Activated naive CD4-positive, alpha-beta T cell treated with anti-CD3 and anti-CD28 coated beads for 36 hours (primary cell): ENCODE measurements at regions not wholly inside any gene's neighbourhood (a gene's known extent, or its start where the extent isn't known, plus 50 kb on each side); places are given as distances from the start of the nearest gene placed in this dataset.

Experiments
- CTCF ChIA-PET: fragments of 350-600 bp; sonication (Branson Sonifier 250); formaldehyde crosslinking; loops from one replicate; lab custom pipeline; 2021; ENCODE audit warnings: antibody characterized with exemption; lab: Charles Lee
- DNase-seq: peaks from one replicate; pipeline ENCODE4 v3.0.0-alpha.2; 2020
- H3K27ac Mint-ChIP-seq: one replicate; pipeline ENCODE4 v1.8.0; 2021; ENCODE audit warnings: mild to moderate bottlenecking, mixed read lengths
- H3K27me3 Mint-ChIP-seq: one replicate; pipeline ENCODE4 v1.8.0; 2021; ENCODE audit warnings: low read depth, mixed read lengths
- H3K36me3 Mint-ChIP-seq: one replicate; pipeline ENCODE4 v1.8.0; 2021; ENCODE audit warnings: low read depth, mixed read lengths
- H3K4me1 Mint-ChIP-seq: one replicate; pipeline ENCODE4 v1.8.0; 2021; ENCODE audit warnings: low read depth, mixed read lengths
- H3K4me3 Mint-ChIP-seq: one replicate; pipeline ENCODE4 v1.8.0; 2021; ENCODE audit warnings: mild to moderate bottlenecking, moderate library complexity, mixed read lengths
- H3K9me3 Mint-ChIP-seq: one replicate; pipeline ENCODE4 v1.8.0; 2021; ENCODE audit warnings: mixed read lengths
- intact Hi-C: fragments of 100-400 bp; cut with micrococcal nuclease; formaldehyde crosslinking; loops from one replicate; pipeline ENCODE4 v1.15.1; 2023

- peaks cover 16% of the 10 kb centered on the region for H3K9me3 Mint-ChIP-seq
- H3K27me3 Mint-ChIP-seq: no peaks in the 10 kb centered on the region
- H3K27ac Mint-ChIP-seq: no peak overlapping the region
- CTCF ChIA-PET: no interaction called here
- H3K4me1 Mint-ChIP-seq: no peaks in the 10 kb centered on the region
- intact Hi-C loops: no loop called here
- H3K36me3 Mint-ChIP-seq: peaks cover 1% of the 10 kb centered on the region
- no peak for DNase-seq
- H3K4me3 Mint-ChIP-seq: no peak overlapping the region
These were observed 667.6 kb upstream of the ANKRD30A start for GRCh38 chr10:36457751-36458150.

GRCh38 chr10:36455526-36456133, 669.8 kb upstream of the ANKRD30A start:
- DNase-seq: no peak
- no peak overlapping the region for H3K27ac Mint-ChIP-seq
- CTCF ChIA-PET: no interaction called here
- H3K9me3 Mint-ChIP-seq: peaks cover 12% of the 10 kb centered on the region
- H3K4me1 Mint-ChIP-seq: no peaks in the 10 kb centered on the region
- H3K4me3 Mint-ChIP-seq: no peak overlapping the region
- intact Hi-C loops: no loop called here
- H3K27me3 Mint-ChIP-seq: no peaks in the 10 kb centered on the region
- H3K36me3 Mint-ChIP-seq: no peaks in the 10 kb centered on the region

GRCh38 chr10:36452851-36453250, 672.5 kb upstream of the ANKRD30A start:
- no peaks in the 10 kb centered on the region for H3K27me3 Mint-ChIP-seq
- no peak overlapping the region for H3K4me3 Mint-ChIP-seq
- H3K27ac Mint-ChIP-seq: no peak overlapping the region
- H3K4me1 Mint-ChIP-seq: no peaks in the 10 kb centered on the region
- DNase-seq: no peak
- CTCF ChIA-PET: interaction anchor here (0.6 kb wide), 1 partner anchor 29 kb away, joined by 3 read pairs; no protein-coding TSS in a partner anchor
- H3K9me3 Mint-ChIP-seq: peaks cover 2% of the 10 kb centered on the region
- H3K36me3 Mint-ChIP-seq: no peaks in the 10 kb centered on the region
- intact Hi-C loops: no loop called here

GRCh38 chr10:36451391-36451970, 673.9 kb upstream of the ANKRD30A start:
- H3K36me3 Mint-ChIP-seq: no peaks in the 10 kb centered on the region
- no peaks in the 10 kb centered on the region for H3K9me3 Mint-ChIP-seq
- no peak for DNase-seq
- H3K27ac Mint-ChIP-seq: no peak overlapping the region
- H3K4me1 Mint-ChIP-seq: no peaks in the 10 kb centered on the region
- intact Hi-C loops: no loop called here
- CTCF ChIA-PET: no interaction called here
- H3K4me3 Mint-ChIP-seq: no peak overlapping the region
- H3K27me3 Mint-ChIP-seq: no peaks in the 10 kb centered on the region

- Mint-ChIP-seq H3K27ac (no peak overlapping the region), H3K9me3 (no peaks in the 10 kb centered on the region), H3K4me3 (no peak overlapping the region), H3K4me1 (no peaks in the 10 kb centered on the region), H3K36me3 (no peaks in the 10 kb centered on the region), H3K27me3 (no peaks in the 10 kb centered on the region)
- intact Hi-C loops: no loop called here
- CTCF ChIA-PET: no interaction called here
- DNase-seq: no peak
These were observed 675.0 kb upstream of the ANKRD30A start for GRCh38 chr10:36450380-36450779.

GRCh38 chr10:36448760-36449691, 676.4 kb upstream of the ANKRD30A start:
- no peak overlapping the region for H3K27ac Mint-ChIP-seq
- no peaks in the 10 kb centered on the region for H3K36me3 Mint-ChIP-seq
- intact Hi-C loops: no loop called here

GRCh38 chr10:36446881-36447280, 678.5 kb upstream of the ANKRD30A start:
- no peaks in the 10 kb centered on the region for H3K36me3 Mint-ChIP-seq
- CTCF ChIA-PET: no interaction called here
- H3K4me1 Mint-ChIP-seq: no peaks in the 10 kb centered on the region
- no peak overlapping the region for H3K4me3 Mint-ChIP-seq
- H3K27me3 Mint-ChIP-seq: no peaks in the 10 kb centered on the region
- no peaks in the 10 kb centered on the region for H3K9me3 Mint-ChIP-seq
- no peak overlapping the region for H3K27ac Mint-ChIP-seq
- intact Hi-C loops: no loop called here
- no peak for DNase-seq

More at GRCh38 chr10:36448760-36449691, 676.4 kb upstream of the ANKRD30A start:
- Mint-ChIP-seq H3K4me1 (no peaks in the 10 kb centered on the region), H3K27me3 (no peaks in the 10 kb centered on the region), H3K9me3 (no peaks in the 10 kb centered on the region), H3K4me3 (no peak overlapping the region)
- no peak for DNase-seq
- CTCF ChIA-PET: interaction anchor here (0.6 kb wide), 1 partner anchor 134 kb away, joined by 3 read pairs; no protein-coding TSS in a partner anchor

GRCh38 chr10:36443233-36443632, 682.2 kb upstream of the ANKRD30A start:
- DNase-seq: no peak
- H3K27ac Mint-ChIP-seq: no peak overlapping the region
- H3K27me3 Mint-ChIP-seq: no peaks in the 10 kb centered on the region
- H3K4me1 Mint-ChIP-seq: no peaks in the 10 kb centered on the region
- intact Hi-C loops: no loop called here
- no peaks in the 10 kb centered on the region for H3K36me3 Mint-ChIP-seq
- H3K9me3 Mint-ChIP-seq: peaks cover 2% of the 10 kb centered on the region
- no peak overlapping the region for H3K4me3 Mint-ChIP-seq
- CTCF ChIA-PET: no interaction called here

GRCh38 chr10:36441557-36441956, 683.8 kb upstream of the ANKRD30A start:
- Mint-ChIP-seq H3K4me1 (no peaks in the 10 kb centered on the region), H3K27me3 (no peaks in the 10 kb centered on the region), H3K27ac (no peak overlapping the region), H3K4me3 (no peak overlapping the region), H3K36me3 (no peaks in the 10 kb centered on the region), H3K9me3 (peaks cover 5% of the 10 kb centered on the region)
- CTCF ChIA-PET: no interaction called here
- intact Hi-C loops: no loop called here
- no peak for DNase-seq

GRCh38 chr10:36440539-36440938, 684.9 kb upstream of the ANKRD30A start:
- CTCF ChIA-PET: no interaction called here

GRCh38 chr10:36437367-36437766, 688.0 kb upstream of the ANKRD30A start:
- DNase-seq: no peak
- H3K27me3 Mint-ChIP-seq: no peaks in the 10 kb centered on the region
- no peaks in the 10 kb centered on the region for H3K36me3 Mint-ChIP-seq
- intact Hi-C loops: no loop called here
- H3K4me3 Mint-ChIP-seq: no peak overlapping the region
- H3K27ac Mint-ChIP-seq: no peak overlapping the region
- H3K9me3 Mint-ChIP-seq: peaks cover 5% of the 10 kb centered on the region
- CTCF ChIA-PET: no interaction called here
- no peaks in the 10 kb centered on the region for H3K4me1 Mint-ChIP-seq

More at GRCh38 chr10:36440539-36440938, 684.9 kb upstream of the ANKRD30A start:
- DNase-seq: no peak
- H3K4me3 Mint-ChIP-seq: no peak overlapping the region
- intact Hi-C loops: no loop called here
- H3K4me1 Mint-ChIP-seq: no peaks in the 10 kb centered on the region
- H3K9me3 Mint-ChIP-seq: peaks cover 5% of the 10 kb centered on the region
- no peak overlapping the region for H3K27ac Mint-ChIP-seq
- no peaks in the 10 kb centered on the region for H3K27me3 Mint-ChIP-seq
- no peaks in the 10 kb centered on the region for H3K36me3 Mint-ChIP-seq

- Mint-ChIP-seq H3K36me3 (no peaks in the 10 kb centered on the region), H3K27me3 (no peaks in the 10 kb centered on the region), H3K9me3 (peaks cover 11% of the 10 kb centered on the region), H3K4me1 (no peaks in the 10 kb centered on the region), H3K4me3 (no peak overlapping the region), H3K27ac (no peak overlapping the region)
- intact Hi-C loops: no loop called here
- CTCF ChIA-PET: no interaction called here
- no peak for DNase-seq
These were observed 696.9 kb upstream of the ANKRD30A start for GRCh38 chr10:36428507-36428906.
